OCI-LY7 (cell line): ENCODE measurements at regions not wholly inside any gene's neighbourhood (a gene's known extent, or its start where the extent isn't known, plus 50 kb on each side); places are given as distances from the start of the nearest gene placed in this dataset.

ENCODE experiments used
- BruUV-seq: library from RNA; stranded (reverse); fragments of 400-500 nt; replicated peaks from 2 replicates; lab custom pipeline; 2021; lab: Mats Ljungman, UMichigan
- CTCF ChIA-PET: fragments of 300-600 bp; sonication (Branson Sonifier 250); formaldehyde crosslinking; loops from one replicate; lab custom pipeline; 2022; ENCODE audit warnings: antibody characterized with exemption; ENCODE audit not compliant: unreplicated experiment; lab: Charles Lee
- POLR2A ChIA-PET: fragments of 300-600 bp; sonication (Branson Sonifier 250); formaldehyde crosslinking; loops from one replicate; lab custom pipeline; 2022; ENCODE audit warnings: antibody characterized with exemption; lab: Charles Lee
- DNase-seq: peaks from one replicate; pipeline ENCODE4 v3.0.0-alpha.2; 2015; ENCODE audit warnings: low spot score
- H2AFZ ChIP-seq: fragments of 200-600 bp; sonication (generic), shearing (Covaris generic); 2 replicates; pipeline ENCODE4 v1.6.1; 2014; ENCODE audit warnings: mild to moderate bottlenecking, antibody characterized with exemption, low read length, moderate library complexity
- H3K27ac ChIP-seq: fragments of 200-600 bp; sonication (generic); 2 replicates; pipeline ENCODE4 v1.5.1; 2014; ENCODE audit warnings: mixed run types, low read depth, mild to moderate bottlenecking, moderate library complexity, low read length, inconsistent platforms; ENCODE audit not compliant: poor library complexity, severe bottlenecking
- H3K36me3 ChIP-seq: fragments of 200-600 bp; sonication (generic); 2 replicates; pipeline ENCODE4 v1.6.1; 2014; ENCODE audit warnings: mild to moderate bottlenecking, antibody characterized with exemption, low read length, moderate library complexity, mixed read lengths; ENCODE audit not compliant: insufficient read depth
- H3K4me1 ChIP-seq: fragments of 200-600 bp; sonication (generic); 2 replicates; pipeline ENCODE4 v1.5.1; 2014; ENCODE audit warnings: mild to moderate bottlenecking, low read length; ENCODE audit not compliant: insufficient read depth, poor library complexity, severe bottlenecking
- H3K4me2 ChIP-seq: fragments of 200-600 bp; sonication (generic); 2 replicates; pipeline ENCODE4 v1.6.1; 2014; ENCODE audit warnings: mild to moderate bottlenecking, low read length
- H3K4me3 ChIP-seq: fragments of 200-600 bp; sonication (generic); 2 replicates; pipeline ENCODE4 v1.5.1; 2014; ENCODE audit warnings: mild to moderate bottlenecking, low read depth, low read length; ENCODE audit not compliant: poor library complexity, severe bottlenecking
- H3K79me2 ChIP-seq: fragments of 200-600 bp; sonication (generic); 2 replicates; pipeline ENCODE4 v1.6.1; 2016; ENCODE audit warnings: low read depth, mild to moderate bottlenecking, low read length, moderate library complexity, mixed read lengths; ENCODE audit not compliant: insufficient read depth
- H3K9me2 ChIP-seq: fragments of 200-600 bp; sonication (generic); 2 replicates; pipeline ENCODE4 v1.6.1; 2016; ENCODE audit warnings: mild to moderate bottlenecking, low read length, mixed read lengths; ENCODE audit not compliant: insufficient read depth
- H3K9me3 ChIP-seq: fragments of 200-600 bp; sonication (generic); 2 replicates; pipeline ENCODE4 v1.6.1; 2014; ENCODE audit warnings: mild to moderate bottlenecking, mixed run types, low read length, mixed read lengths
- H4K20me1 ChIP-seq: fragments of 200-600 bp; sonication (generic); 2 replicates; pipeline ENCODE4 v1.6.1; 2014; ENCODE audit warnings: mild to moderate bottlenecking, antibody characterized with exemption, low read length, moderate library complexity, mixed read lengths; ENCODE audit not compliant: insufficient read depth
- CTCF ChIP-seq: fragments of 200-600 bp; sonication (generic); conservative IDR thresholded peaks from 2 replicates; pipeline ENCODE4 v1.5.1; 2014; ENCODE audit warnings: mild to moderate bottlenecking, antibody characterized with exemption, low read length, moderate library complexity, mixed read lengths
- EZH2phosphoT487 ChIP-seq: fragments of 200-600 bp; sonication (generic); IDR thresholded peaks from 2 replicates; pipeline ENCODE4 v1.6.1; 2018; ENCODE audit warnings: low read depth, borderline replicate concordance, mild to moderate bottlenecking, mixed run types, antibody characterized with exemption, low read length, moderate library complexity, mixed read lengths
- intact Hi-C: fragments of 100-400 bp; cut with micrococcal nuclease; formaldehyde crosslinking; loops from one replicate; pipeline ENCODE4 v1.10.0; 2022; ENCODE audit not compliant: unreplicated experiment

- BruUV-seq: no TSS peak
- POLR2A ChIA-PET: interaction anchor here (0.6 kb wide), 1 partner anchor 429 kb away, joined by 3 read pairs; no protein-coding TSS in a partner anchor
Observed at GRCh38 chr2:5315512-5315911, 376.7 kb upstream of the SOX11 start.

GRCh38 chr2:5316001-5316490 is 376.1 kb upstream of the SOX11 start:
- Histone ChIP-seq H3K9me2 (no peaks in the 10 kb centered on the region), H3K9me3 (no peaks in the 10 kb centered on the region), H3K4me2 (no peak overlapping the region), H3K36me3 (no peaks in the 10 kb centered on the region), H4K20me1 (no peaks in the 10 kb centered on the region), H3K4me3 (no peak overlapping the region), H3K27ac (no peak overlapping the region), H3K79me2 (no peaks in the 10 kb centered on the region), H3K4me1 (no peaks in the 10 kb centered on the region), H2AFZ (no peak overlapping the region)
- DNase-seq: no peak
- POLR2A ChIA-PET: interaction anchor here (0.6 kb wide), 1 partner anchor 428 kb away, joined by 3 read pairs; no protein-coding TSS in a partner anchor
- CTCF ChIA-PET: no interaction called here
- BruUV-seq: no TSS peak
- TF ChIP-seq CTCF (no peak), EZH2phosphoT487 (no peak)
- intact Hi-C loops: no loop called here

More at GRCh38 chr2:5315512-5315911, 376.7 kb upstream of the SOX11 start:
- no peaks in the 10 kb centered on the region for H4K20me1 ChIP-seq
- H2AFZ ChIP-seq: no peak overlapping the region
- no peaks in the 10 kb centered on the region for H3K36me3 ChIP-seq
- no peak for TF ChIP-seq EZH2phosphoT487
- TF ChIP-seq CTCF: no peak
- CTCF ChIA-PET: no interaction called here
- no peak overlapping the region for H3K4me3 ChIP-seq
- no peaks in the 10 kb centered on the region for H3K4me1 ChIP-seq
- H3K9me3 ChIP-seq: no peaks in the 10 kb centered on the region
- no peak overlapping the region for H3K4me2 ChIP-seq
- H3K79me2 ChIP-seq: no peaks in the 10 kb centered on the region
- no peaks in the 10 kb centered on the region for H3K9me2 ChIP-seq
- no peak for DNase-seq
- intact Hi-C loops: no loop called here
- H3K27ac ChIP-seq: no peak overlapping the region

GRCh38 chr2:5319493-5319892 is 372.7 kb upstream of the SOX11 start:
- no peaks in the 10 kb centered on the region for H3K36me3 ChIP-seq
- CTCF ChIA-PET: no interaction called here
- no peak overlapping the region for H3K4me3 ChIP-seq
- no peak for DNase-seq
- no peaks in the 10 kb centered on the region for H3K79me2 ChIP-seq
- no peaks in the 10 kb centered on the region for H3K9me2 ChIP-seq
- intact Hi-C loops: no loop called here
- POLR2A ChIA-PET: no interaction called here
- no peak overlapping the region for H2AFZ ChIP-seq
- no peak overlapping the region for H3K27ac ChIP-seq
- TF ChIP-seq EZH2phosphoT487 (no peak), CTCF (no peak)
- no peaks in the 10 kb centered on the region for H3K9me3 ChIP-seq
- H3K4me2 ChIP-seq: no peak overlapping the region
- BruUV-seq: no TSS peak
- no peaks in the 10 kb centered on the region for H3K4me1 ChIP-seq
- H4K20me1 ChIP-seq: no peaks in the 10 kb centered on the region
